Retinal pigment epithelial cell (primary cell): ENCODE measurements at regions not wholly inside any gene's neighbourhood (a gene's known extent, or its start where the extent isn't known, plus 50 kb on each side); places are given as distances from the start of the nearest gene placed in this dataset.
A peak's percentile ranks its signal among the peaks of the same experiment; 100 is the strongest.

Experiments
- DNase-seq: peaks from one replicate; pipeline ENCODE4 v3.0.0-alpha.2; 2010; ENCODE audit warnings: low read depth
- H3K4me3 ChIP-seq: 2 replicates; pipeline ENCODE4 v1.5.1; 2011; ENCODE audit warnings: mild to moderate bottlenecking, low read length, control low read depth, moderate library complexity
- CTCF ChIP-seq: conservative IDR thresholded peaks from 2 replicates; pipeline ENCODE4 v1.5.1; 2011; ENCODE audit warnings: low read depth, low read length, control low read depth, inconsistent platforms

DNA sequence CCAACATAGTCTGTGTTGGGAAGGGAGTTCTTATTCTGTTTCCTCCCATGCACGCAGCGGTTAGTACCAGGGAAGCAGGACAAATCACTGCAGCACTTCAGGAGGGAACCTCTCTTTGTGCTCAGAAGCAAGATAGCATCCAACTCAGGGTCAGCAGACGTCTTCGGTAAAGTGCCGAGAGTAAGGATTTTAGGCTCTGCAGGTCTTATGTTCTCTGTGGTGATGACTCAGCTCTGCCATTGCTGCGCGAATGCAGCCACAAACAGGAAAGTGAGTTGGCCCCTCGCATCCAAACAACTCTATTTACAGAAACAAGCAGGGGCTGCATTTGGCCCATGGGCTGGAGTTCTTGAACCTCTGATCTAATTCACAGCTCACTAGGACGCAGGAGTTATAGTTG, 122.1 kb upstream of the SPATA13 start:
- DNase-seq: peak; percentile 54
- no peak for TF ChIP-seq CTCF
- H3K4me3 ChIP-seq: no peak overlapping the region

DNA sequence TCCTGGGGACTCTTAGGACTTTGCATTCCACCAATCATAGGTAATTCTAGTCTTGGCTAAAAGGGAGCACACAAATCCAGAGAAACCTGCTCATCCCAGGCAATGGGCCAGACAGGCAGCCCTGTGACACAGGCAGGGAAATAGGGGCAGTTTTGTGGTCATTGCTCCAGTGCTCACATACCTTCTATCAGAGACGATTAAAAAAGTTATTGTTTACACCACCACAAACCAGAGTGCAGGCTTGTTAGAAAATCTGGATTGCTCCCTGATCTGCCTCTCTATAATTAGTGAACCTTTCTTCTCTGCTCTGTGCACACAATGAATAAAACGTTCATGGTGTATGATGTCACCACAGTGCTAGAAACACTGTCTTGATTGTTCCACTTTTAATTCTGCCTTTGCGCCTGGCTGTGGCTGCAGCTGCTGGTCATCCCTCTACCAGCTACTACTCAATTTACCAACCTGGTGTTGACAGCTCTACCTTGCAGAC, 121.6 kb upstream of the SPATA13 start:
- DNase-seq: no peak
- no peak overlapping the region for H3K4me3 ChIP-seq
- TF ChIP-seq CTCF: no peak

GRCh38 chr13:24039621-24040475, 120.7 kb upstream of the SPATA13 start:
- no peak overlapping the region for H3K4me3 ChIP-seq
- no peak for DNase-seq
- no peak for TF ChIP-seq CTCF

DNA sequence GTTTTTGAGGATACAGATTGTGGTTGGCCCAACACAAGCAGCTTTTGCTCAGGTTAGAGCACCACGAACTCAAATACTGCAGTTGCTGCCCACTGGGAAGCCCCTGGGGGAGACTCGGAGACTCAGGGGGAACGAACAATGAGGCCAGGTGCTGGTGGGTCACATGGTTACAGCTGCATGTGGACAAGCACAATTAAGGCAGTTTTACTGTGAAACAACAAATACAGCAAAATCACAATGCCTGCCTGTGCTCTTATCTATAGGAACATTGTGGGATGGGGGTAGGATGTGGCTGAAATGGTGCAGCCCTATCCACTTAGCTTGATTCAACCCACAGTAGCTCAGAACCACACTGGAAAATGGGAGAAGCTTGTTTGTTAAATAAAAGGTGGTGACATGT, 119.7 kb upstream of the SPATA13 start:
- DNase-seq: no peak
- no peak for TF ChIP-seq CTCF
- no peak overlapping the region for H3K4me3 ChIP-seq

- H3K4me3 ChIP-seq: no peak overlapping the region
- no peak for DNase-seq
- no peak for TF ChIP-seq CTCF
Measured at GRCh38 chr13:24041651-24042225, 118.8 kb upstream of the SPATA13 start.

DNA sequence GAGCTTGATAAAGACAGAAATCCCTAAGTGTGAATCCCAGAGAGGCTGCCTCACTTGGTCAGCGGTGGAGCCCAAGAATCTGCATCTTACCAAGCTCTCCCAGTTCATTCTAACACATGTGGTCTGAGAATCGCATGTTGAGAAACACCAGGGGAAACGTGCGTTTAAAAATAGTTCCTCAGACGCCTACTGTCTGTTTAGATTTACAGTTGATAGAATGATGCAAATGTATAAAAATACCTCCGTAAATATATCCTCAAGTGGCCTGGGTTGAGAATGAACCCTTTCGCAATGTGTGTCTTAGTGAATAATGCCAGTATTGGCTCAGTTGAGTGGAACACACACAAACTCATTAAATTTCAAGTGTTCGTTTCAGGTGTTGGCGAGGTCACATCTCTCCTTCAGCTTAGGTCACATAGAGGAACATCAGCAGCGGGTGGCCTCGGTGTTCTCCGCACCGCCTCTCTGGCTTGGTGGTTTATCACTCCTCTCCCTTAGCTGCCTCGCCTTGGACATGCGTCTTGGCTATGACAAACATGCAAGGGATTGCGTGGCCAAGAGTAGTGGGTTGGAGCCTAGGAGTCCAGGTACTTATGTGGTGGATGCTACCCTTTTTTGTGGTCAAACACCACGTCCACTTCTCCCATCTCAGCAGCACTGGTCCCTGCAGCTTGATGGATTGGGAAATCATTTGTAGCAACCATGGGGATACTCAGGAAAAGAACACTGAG, 117.6 kb upstream of the SPATA13 start:
- no peak for TF ChIP-seq CTCF

More for the DNA sequence above, 117.6 kb upstream of the SPATA13 start:
- no peak for DNase-seq
- H3K4me3 ChIP-seq: no peak overlapping the region
